ENCODE measurements at regions not wholly inside any gene's neighbourhood (a gene's known extent, or its start where the extent isn't known, plus 50 kb on each side); places are given as distances from the start of the nearest gene placed in this dataset.
A peak's percentile ranks its signal among the peaks of the same experiment; 100 is the strongest.
"Not testable (repeated sequence)": the region's sequence is repeated elsewhere in the genome, so short reads cannot be mapped to it uniquely, and the experiment has no call there.

DNA sequence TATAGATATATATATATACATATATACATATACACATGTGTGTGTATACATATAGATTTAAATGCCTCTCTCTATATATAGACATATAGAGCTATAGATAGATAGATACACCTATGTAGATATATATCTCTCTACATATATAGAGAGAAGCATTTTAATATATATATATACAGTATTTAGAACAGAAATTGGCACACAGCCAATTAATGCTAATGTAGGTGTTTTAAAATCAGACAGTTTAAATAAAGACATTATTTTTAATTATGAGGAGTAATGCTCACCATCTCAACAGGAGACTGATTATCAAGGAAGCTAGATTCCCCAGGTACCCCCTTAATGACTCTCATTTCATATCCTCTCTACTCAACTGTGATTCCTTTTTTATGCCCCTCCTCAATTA lies 170.7 kb upstream of the CRIM1 start:
- Histone ChIP-seq H3K4me3 (no peak overlapping the region), H3K79me2 (ENCODE audit: low read depth) (no peaks in the 10 kb centered on the region), H3F3A (ENCODE audit: low read depth) (no peaks in the 10 kb centered on the region), H3K4me1 (no peaks in the 10 kb centered on the region), H3K4me2 (no peak overlapping the region), H4K20me1 (ENCODE audit: low read depth) (no peaks in the 10 kb centered on the region), H3K27ac (no peak overlapping the region), H3K36me3 (no peaks in the 10 kb centered on the region), H3K9me3 (ENCODE audit: low read depth) (no peaks in the 10 kb centered on the region), H3K9ac (no peak overlapping the region), H3K27me3 (no peaks in the 10 kb centered on the region), H2AFZ (replicated peaks) (no peak overlapping the region)
- DNase-seq (ENCODE audit: low spot score) = no peak
- no peak overlapping the region for H3K4me3 Mint-ChIP-seq
- no peaks in the 10 kb centered on the region for H3K4me1 Mint-ChIP-seq
- TF ChIP-seq EZH2phosphoT487 (IDR thresholded peaks at IDR 0.05) (no peak), EZH2 (IDR thresholded peaks at IDR 0.05) (no peak)
- TF ChIP-seq, protein P1, sequence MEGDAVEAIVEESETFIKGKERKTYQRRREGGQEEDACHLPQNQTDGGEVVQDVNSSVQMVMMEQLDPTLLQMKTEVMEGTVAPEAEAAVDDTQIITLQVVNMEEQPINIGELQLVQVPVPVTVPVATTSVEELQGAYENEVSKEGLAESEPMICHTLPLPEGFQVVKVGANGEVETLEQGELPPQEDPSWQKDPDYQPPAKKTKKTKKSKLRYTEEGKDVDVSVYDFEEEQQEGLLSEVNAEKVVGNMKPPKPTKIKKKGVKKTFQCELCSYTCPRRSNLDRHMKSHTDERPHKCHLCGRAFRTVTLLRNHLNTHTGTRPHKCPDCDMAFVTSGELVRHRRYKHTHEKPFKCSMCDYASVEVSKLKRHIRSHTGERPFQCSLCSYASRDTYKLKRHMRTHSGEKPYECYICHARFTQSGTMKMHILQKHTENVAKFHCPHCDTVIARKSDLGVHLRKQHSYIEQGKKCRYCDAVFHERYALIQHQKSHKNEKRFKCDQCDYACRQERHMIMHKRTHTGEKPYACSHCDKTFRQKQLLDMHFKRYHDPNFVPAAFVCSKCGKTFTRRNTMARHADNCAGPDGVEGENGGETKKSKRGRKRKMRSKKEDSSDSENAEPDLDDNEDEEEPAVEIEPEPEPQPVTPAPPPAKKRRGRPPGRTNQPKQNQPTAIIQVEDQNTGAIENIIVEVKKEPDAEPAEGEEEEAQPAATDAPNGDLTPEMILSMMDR (IDR thresholded peaks at IDR 0.05) = no peak
- H3K9me3 Mint-ChIP-seq = peaks cover 8% of the 10 kb centered on the region
- no peaks in the 10 kb centered on the region for H3K36me3 Mint-ChIP-seq
- no peak overlapping the region for H3K27ac Mint-ChIP-seq
- H3K27me3 Mint-ChIP-seq (ENCODE audit: insufficient read depth, low read depth) = no peaks in the 10 kb centered on the region

DNA sequence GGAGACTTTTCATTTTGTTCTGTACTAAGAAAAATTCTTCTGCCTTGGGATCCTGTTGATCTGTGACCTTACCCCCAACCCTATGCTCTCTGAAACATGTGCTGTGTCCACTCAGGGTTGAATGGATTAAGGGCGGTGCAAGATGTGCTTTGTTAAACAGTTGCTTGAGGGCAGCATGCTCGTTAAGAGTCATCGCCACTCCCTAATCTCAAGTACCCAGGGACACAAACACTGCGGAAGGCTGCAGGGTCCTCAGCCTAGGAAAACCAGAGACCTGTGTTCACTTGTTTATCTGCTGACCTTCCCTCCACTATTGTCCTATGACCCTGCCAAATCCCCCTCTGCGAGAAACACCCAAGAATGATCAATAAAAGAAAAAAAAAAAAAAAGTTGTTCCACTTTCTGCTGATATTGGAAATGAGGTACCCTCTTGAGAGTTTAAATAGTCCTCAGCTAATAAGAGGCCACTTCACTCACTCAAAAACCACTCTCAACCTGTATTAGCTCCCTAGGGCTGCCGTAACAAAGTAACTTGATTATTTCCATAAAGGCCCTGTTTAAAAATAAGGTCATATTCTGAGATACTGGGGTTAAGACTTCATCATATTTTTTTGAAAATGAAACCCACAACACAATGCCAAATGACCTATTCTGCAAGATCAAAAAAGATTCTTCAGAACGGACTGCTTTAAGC lies 174.6 kb upstream of the CRIM1 start:
- not testable (repeated sequence) for H2AFZ ChIP-seq (replicated peaks); H3K9ac ChIP-seq; H4K20me1 ChIP-seq (ENCODE audit: low read depth); H3K27ac Mint-ChIP-seq; H3K36me3 Mint-ChIP-seq; H3K4me3 ChIP-seq; H3K27ac ChIP-seq; H3K4me2 ChIP-seq; DNase-seq (ENCODE audit: low spot score); H3K36me3 ChIP-seq; H3K9me3 ChIP-seq (ENCODE audit: low read depth); H3K4me1 Mint-ChIP-seq; H3K4me1 ChIP-seq; H3K79me2 ChIP-seq (ENCODE audit: low read depth); H3F3A ChIP-seq (ENCODE audit: low read depth); H3K27me3 ChIP-seq; H3K27me3 Mint-ChIP-seq (ENCODE audit: insufficient read depth, low read depth)
- Mint-ChIP-seq H3K9me3 (peaks cover 16% of the 10 kb centered on the region), H3K4me3 (peak overlapping the region; percentile 25)

DNA sequence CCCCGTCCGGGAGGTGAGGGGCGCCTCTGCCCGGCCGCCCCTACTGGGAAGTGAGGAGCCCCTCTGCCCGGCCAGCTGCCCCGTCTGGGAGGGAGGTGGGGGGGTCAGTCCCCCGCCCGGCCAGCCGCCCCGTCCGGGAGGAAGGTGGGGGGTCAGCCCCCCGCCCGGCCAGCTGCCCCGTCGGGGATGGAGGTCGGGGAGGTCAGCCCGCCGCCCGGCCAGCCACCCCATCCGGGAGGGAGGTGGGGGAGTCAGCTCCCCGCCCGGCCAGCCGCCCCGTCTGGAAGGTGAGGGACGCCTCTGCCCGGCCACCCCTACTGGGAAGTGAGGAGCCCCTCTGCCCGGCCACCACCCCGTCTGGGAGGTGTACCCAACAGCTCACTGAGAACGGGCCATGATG lies 175.3 kb upstream of the CRIM1 start:
- not testable (repeated sequence) for DNase-seq (ENCODE audit: low spot score); H3K27ac Mint-ChIP-seq; H3K4me1 Mint-ChIP-seq; H3F3A ChIP-seq (ENCODE audit: low read depth); H3K4me3 ChIP-seq; H4K20me1 ChIP-seq (ENCODE audit: low read depth); H2AFZ ChIP-seq (replicated peaks); H3K36me3 ChIP-seq; H3K4me1 ChIP-seq; H3K9me3 ChIP-seq (ENCODE audit: low read depth); H3K36me3 Mint-ChIP-seq; H3K79me2 ChIP-seq (ENCODE audit: low read depth); H3K27me3 ChIP-seq; H3K27ac ChIP-seq; H3K27me3 Mint-ChIP-seq (ENCODE audit: insufficient read depth, low read depth); H3K9ac ChIP-seq; H3K4me2 ChIP-seq; H3K4me3 Mint-ChIP-seq
- peaks cover 16% of the 10 kb centered on the region for H3K9me3 Mint-ChIP-seq

DNA sequence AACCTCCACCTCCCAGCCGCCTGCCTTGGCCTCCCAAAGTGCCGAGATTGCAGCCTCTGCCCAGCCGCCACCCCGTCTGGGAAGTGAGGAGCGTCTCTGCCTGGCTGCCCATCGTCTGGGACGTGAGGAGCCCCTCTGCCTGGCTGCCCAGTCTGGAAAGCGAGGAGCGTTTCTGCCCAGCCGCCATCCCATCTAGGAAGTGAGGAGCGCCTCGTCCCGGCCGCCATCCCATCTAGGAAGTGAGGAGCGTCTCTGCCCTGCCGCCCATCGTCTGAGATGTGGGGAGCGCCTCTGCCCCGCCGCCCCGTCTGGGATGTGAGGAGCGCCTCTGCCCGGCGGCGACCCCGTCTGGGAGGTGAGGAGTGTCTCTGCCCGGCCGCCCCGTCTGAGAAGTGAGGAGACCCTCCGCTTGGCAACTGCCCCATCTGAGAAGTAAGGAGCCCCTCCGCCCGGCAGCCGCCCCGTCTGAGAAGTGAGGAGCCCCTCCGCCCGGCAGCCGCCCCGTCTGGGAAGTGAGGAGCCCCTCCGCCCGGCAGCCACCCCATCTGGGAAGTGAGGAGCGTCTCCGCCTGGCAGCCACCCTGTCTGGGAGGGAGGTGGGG lies 175.8 kb upstream of the CRIM1 start:
- not testable (repeated sequence) for H3K4me3 Mint-ChIP-seq; H3K27me3 ChIP-seq; H3K4me1 Mint-ChIP-seq; H3K27me3 Mint-ChIP-seq (ENCODE audit: insufficient read depth, low read depth); H3F3A ChIP-seq (ENCODE audit: low read depth); H3K4me1 ChIP-seq; H3K4me3 ChIP-seq; H3K36me3 ChIP-seq; H3K27ac ChIP-seq; H4K20me1 ChIP-seq (ENCODE audit: low read depth); H3K36me3 Mint-ChIP-seq; H3K79me2 ChIP-seq (ENCODE audit: low read depth); H3K27ac Mint-ChIP-seq; H3K9me3 ChIP-seq (ENCODE audit: low read depth); H3K9ac ChIP-seq; DNase-seq (ENCODE audit: low spot score); H3K4me2 ChIP-seq; H2AFZ ChIP-seq (replicated peaks)
- H3K9me3 Mint-ChIP-seq = peaks cover 16% of the 10 kb centered on the region

DNA sequence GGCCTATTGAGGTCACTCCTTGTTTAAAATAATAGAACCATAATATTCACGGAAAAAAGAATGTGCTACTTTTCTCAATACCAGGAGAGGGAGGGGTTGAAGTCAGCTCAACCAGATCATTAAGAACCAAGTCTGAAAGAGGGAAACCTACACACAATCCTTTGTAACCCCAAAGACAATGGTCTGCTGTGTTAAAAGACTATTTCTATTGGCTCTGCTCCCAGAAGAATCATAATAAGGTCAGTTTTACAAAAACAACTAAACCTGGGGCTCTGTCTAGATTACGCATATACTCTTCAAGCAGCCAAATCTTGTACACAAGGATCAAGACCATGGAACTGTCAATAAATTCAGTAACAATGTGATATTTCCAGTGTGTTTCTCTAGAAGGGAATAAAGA lies 177.2 kb upstream of the CRIM1 start:
- no peak overlapping the region for H3K9ac ChIP-seq
- no peak overlapping the region for H3K27ac ChIP-seq
- H3K27me3 ChIP-seq = no peaks in the 10 kb centered on the region
- TF ChIP-seq EZH2 (IDR thresholded peaks at IDR 0.05) (no peak), EZH2phosphoT487 (IDR thresholded peaks at IDR 0.05) (no peak)
- TF ChIP-seq, protein P1 (IDR thresholded peaks at IDR 0.05) = no peak
- H3K27ac Mint-ChIP-seq = no peak overlapping the region
- H3K27me3 Mint-ChIP-seq (ENCODE audit: insufficient read depth, low read depth) = no peaks in the 10 kb centered on the region
- H3K79me2 ChIP-seq (ENCODE audit: low read depth) = no peaks in the 10 kb centered on the region
- H2AFZ ChIP-seq (replicated peaks) = no peak overlapping the region
- H3K9me3 ChIP-seq (ENCODE audit: low read depth) = no peaks in the 10 kb centered on the region
- no peak overlapping the region for H3K4me3 Mint-ChIP-seq
- H3K4me1 ChIP-seq = no peaks in the 10 kb centered on the region
- H3K4me3 ChIP-seq = no peak overlapping the region
- H3K4me1 Mint-ChIP-seq = peaks cover 6% of the 10 kb centered on the region
- no peaks in the 10 kb centered on the region for H3F3A ChIP-seq (ENCODE audit: low read depth)
- no peaks in the 10 kb centered on the region for H4K20me1 ChIP-seq (ENCODE audit: low read depth)
- H3K36me3 ChIP-seq = no peaks in the 10 kb centered on the region
- H3K4me2 ChIP-seq = no peak overlapping the region
- peaks cover 16% of the 10 kb centered on the region for H3K9me3 Mint-ChIP-seq
- H3K36me3 Mint-ChIP-seq = no peaks in the 10 kb centered on the region
- no peak for DNase-seq (ENCODE audit: low spot score)

All from neural progenitor cell (in vitro differentiated cells).